SJSA1 (cell line): ENCODE measurements at regions not wholly inside any gene's neighbourhood (a gene's known extent, or its start where the extent isn't known, plus 50 kb on each side); places are given as distances from the start of the nearest gene placed in this dataset.

ENCODE experiments used
- DNase-seq, 2 experiments: peaks; one replicate each; pipeline ENCODE4 v3.0.0-alpha.2; 2015 to 2020; ENCODE audit warnings: low spot score in 2 of 2, low read depth in 1 of 2
- H3K27ac ChIP-seq: fragments of 250-450 bp; sonication (Bioruptor Pico); 2 replicates; pipeline ENCODE4 v1.5.1; 2020; ENCODE audit warnings: mild to moderate bottlenecking, moderate library complexity
- H3K27me3 ChIP-seq: fragments of 250-450 bp; sonication (Bioruptor Pico); replicated peaks from 2 replicates; pipeline ENCODE4 v1.5.1; 2020; ENCODE audit warnings: mild to moderate bottlenecking, moderate library complexity
- H3K36me3 ChIP-seq: fragments of 250-450 bp; sonication (Bioruptor Pico); 2 replicates; pipeline ENCODE4 v1.5.1; 2020; ENCODE audit warnings: mild to moderate bottlenecking
- H3K4me1 ChIP-seq: fragments of 250-450 bp; sonication (Bioruptor Pico); replicated peaks from 2 replicates; pipeline ENCODE4 v1.6.1; 2021; ENCODE audit warnings: mild to moderate bottlenecking
- H3K4me3 ChIP-seq: fragments of 250-450 bp; sonication (Bioruptor Pico); 2 replicates; pipeline ENCODE4 v1.5.1; 2020; ENCODE audit warnings: mild to moderate bottlenecking
- H3K9me3 ChIP-seq: fragments of 250-450 bp; sonication (Bioruptor Pico); replicated peaks from 2 replicates; pipeline ENCODE4 v1.5.1; 2020; ENCODE audit warnings: mild to moderate bottlenecking

GRCh38 chr13:40503966-40504591 lies 162.4 kb downstream of the FOXO1 start:
- no peaks in the 10 kb centered on the region for H3K27me3 ChIP-seq
- no peaks in the 10 kb centered on the region for H3K9me3 ChIP-seq
- H3K4me1 ChIP-seq, result peaks cover 43% of the 10 kb centered on the region
- peak overlapping the region; percentile 84 for H3K27ac ChIP-seq
- peak; percentile 86 to 90 for DNase-seq
- H3K36me3 ChIP-seq, result no peaks in the 10 kb centered on the region
- no peak overlapping the region for H3K4me3 ChIP-seq

GRCh38 chr13:40504641-40505040 lies 161.8 kb downstream of the FOXO1 start:
- no peak for DNase-seq
- H3K4me1 ChIP-seq, result peaks cover 43% of the 10 kb centered on the region
- H3K9me3 ChIP-seq, result no peaks in the 10 kb centered on the region
- no peak overlapping the region for H3K4me3 ChIP-seq
- peak overlapping the region; percentile 84 for H3K27ac ChIP-seq
- no peaks in the 10 kb centered on the region for H3K36me3 ChIP-seq
- H3K27me3 ChIP-seq, result no peaks in the 10 kb centered on the region

GRCh38 chr13:40505196-40505595 lies 161.2 kb downstream of the FOXO1 start:
- H3K4me1 ChIP-seq, result peaks cover 43% of the 10 kb centered on the region
- no peak for DNase-seq
- no peaks in the 10 kb centered on the region for H3K27me3 ChIP-seq
- H3K4me3 ChIP-seq, result no peak overlapping the region
- no peaks in the 10 kb centered on the region for H3K9me3 ChIP-seq
- H3K27ac ChIP-seq, result peak overlapping the region; percentile 84
- H3K36me3 ChIP-seq, result no peaks in the 10 kb centered on the region
